MM.1S (cell line): ENCODE measurements at regions not wholly inside any gene's neighbourhood (a gene's known extent, or its start where the extent isn't known, plus 50 kb on each side); places are given as distances from the start of the nearest gene placed in this dataset.

ENCODE experiments used
- EZH2phosphoT487 ChIP-seq: fragments of 300-600 bp; sonication (generic); IDR thresholded peaks from 2 replicates; pipeline ENCODE4 v1.6.1; 2018; ENCODE audit warnings: antibody characterized with exemption, low read length
- TF ChIP-seq, protein P1 (sequence below): fragments of 300-600 bp; sonication (generic); IDR thresholded peaks from 2 replicates; pipeline ENCODE4 v1.5.1; 2016; ENCODE audit warnings: antibody characterized with exemption, low read length, mixed read lengths

DNA sequence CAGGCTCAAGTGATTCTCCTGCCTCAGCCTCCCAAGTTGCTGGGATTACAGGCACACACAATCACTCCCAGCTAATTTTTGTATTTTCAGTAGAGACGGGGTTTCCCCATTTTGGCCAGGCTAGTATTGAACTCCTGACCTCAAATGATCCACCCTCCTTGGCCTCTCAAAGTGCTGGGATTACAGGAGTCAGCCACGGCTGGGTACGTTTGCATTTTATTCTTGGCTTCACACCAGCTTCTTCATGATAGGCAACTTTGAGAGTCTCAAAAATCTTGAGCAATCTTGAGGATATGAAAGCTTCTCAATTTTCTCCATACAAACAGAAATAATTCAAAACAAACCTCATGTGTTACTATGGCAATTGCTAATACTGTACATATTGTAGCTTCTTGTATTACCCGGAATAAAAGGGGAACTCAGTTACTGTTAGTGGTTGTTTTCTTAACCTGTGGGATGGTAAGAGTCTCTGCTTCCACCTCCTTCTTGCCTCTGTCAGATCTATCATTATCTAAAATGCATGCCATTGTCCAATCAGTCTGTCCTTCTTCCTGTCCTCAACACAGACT is 102.9 kb upstream of the SYT4 start:
- TF ChIP-seq, protein P1, sequence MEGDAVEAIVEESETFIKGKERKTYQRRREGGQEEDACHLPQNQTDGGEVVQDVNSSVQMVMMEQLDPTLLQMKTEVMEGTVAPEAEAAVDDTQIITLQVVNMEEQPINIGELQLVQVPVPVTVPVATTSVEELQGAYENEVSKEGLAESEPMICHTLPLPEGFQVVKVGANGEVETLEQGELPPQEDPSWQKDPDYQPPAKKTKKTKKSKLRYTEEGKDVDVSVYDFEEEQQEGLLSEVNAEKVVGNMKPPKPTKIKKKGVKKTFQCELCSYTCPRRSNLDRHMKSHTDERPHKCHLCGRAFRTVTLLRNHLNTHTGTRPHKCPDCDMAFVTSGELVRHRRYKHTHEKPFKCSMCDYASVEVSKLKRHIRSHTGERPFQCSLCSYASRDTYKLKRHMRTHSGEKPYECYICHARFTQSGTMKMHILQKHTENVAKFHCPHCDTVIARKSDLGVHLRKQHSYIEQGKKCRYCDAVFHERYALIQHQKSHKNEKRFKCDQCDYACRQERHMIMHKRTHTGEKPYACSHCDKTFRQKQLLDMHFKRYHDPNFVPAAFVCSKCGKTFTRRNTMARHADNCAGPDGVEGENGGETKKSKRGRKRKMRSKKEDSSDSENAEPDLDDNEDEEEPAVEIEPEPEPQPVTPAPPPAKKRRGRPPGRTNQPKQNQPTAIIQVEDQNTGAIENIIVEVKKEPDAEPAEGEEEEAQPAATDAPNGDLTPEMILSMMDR: no peak
- no peak for TF ChIP-seq EZH2phosphoT487
